CD4-positive, alpha-beta T cell (primary cell): ENCODE measurements at regions not wholly inside any gene's neighbourhood (a gene's known extent, or its start where the extent isn't known, plus 50 kb on each side); places are given as distances from the start of the nearest gene placed in this dataset.

ENCODE experiments used
- ATAC-seq: fragments of 200-7000 bp; cut with Tn5 transposase; one replicate; pipeline ENCODE4 v1.10.0; 2022; ENCODE audit warnings: mild to moderate bottlenecking; ENCODE audit not compliant: poor library complexity
- CTCF ChIA-PET: fragments of 350-600 bp; sonication (Branson Sonifier 250); formaldehyde crosslinking; loops from one replicate; lab custom pipeline; 2021; ENCODE audit warnings: antibody characterized with exemption, inconsistent platforms; lab: Charles Lee
- POLR2A ChIA-PET: fragments of 350-600 bp; sonication (Branson Sonifier 250); formaldehyde crosslinking; loops from one replicate; lab custom pipeline; 2021; ENCODE audit warnings: antibody characterized with exemption, inconsistent platforms; lab: Charles Lee
- DNase-seq, 14 experiments: peaks; one replicate each; pipeline ENCODE4 v3.0.0-alpha.2; 2013 to 2020; ENCODE audit warnings: mixed read lengths in 2 of 14
- H3K27ac ChIP-seq, 2 donors: one replicate each; pipeline versions ENCODE4 v1.5.1 to v1.7.0; 2013; ENCODE audit warnings: low read length in 2 of 2, low read depth in 1 of 2, mild to moderate bottlenecking in 1 of 2
- H3K27me3 ChIP-seq, 2 experiments: 1 replicate in 1 of 2; 2 replicates in 1 of 2; pipeline versions ENCODE4 v1.6.1 to v1.7.0; 2013; ENCODE audit warnings: low read length in 2 of 2, control low read depth in 1 of 2, mild to moderate bottlenecking in 1 of 2, moderate library complexity in 1 of 2; ENCODE audit not compliant: insufficient read depth in 2 of 2, control insufficient read depth in 1 of 2
- H3K36me3 ChIP-seq: one replicate; pipeline ENCODE4 v1.6.1; 2013; ENCODE audit warnings: low read length, control low read depth; ENCODE audit not compliant: insufficient read depth
- H3K4me1 ChIP-seq: one replicate; pipeline ENCODE4 v1.6.1; 2013; ENCODE audit warnings: low read length, control low read depth; ENCODE audit not compliant: insufficient read depth
- H3K4me3 ChIP-seq: one replicate; pipeline ENCODE4 v1.5.1; 2013; ENCODE audit warnings: mild to moderate bottlenecking, low read length, moderate library complexity
- H3K9me3 ChIP-seq, 2 experiments: 1 replicate in 1 of 2; 2 replicates in 1 of 2; pipeline versions ENCODE4 v1.6.1 to v1.7.0; 2013; ENCODE audit warnings: low read length in 2 of 2, mild to moderate bottlenecking in 2 of 2, control low read depth in 1 of 2, moderate library complexity in 1 of 2; ENCODE audit not compliant: control insufficient read depth in 1 of 2, insufficient read depth in 1 of 2
- H3K27ac Mint-ChIP-seq: one replicate; pipeline ENCODE4 v1.8.0; 2020; ENCODE audit warnings: mixed read lengths
- H3K27me3 Mint-ChIP-seq: one replicate; pipeline ENCODE4 v1.8.0; 2021; ENCODE audit warnings: mixed read lengths
- H3K36me3 Mint-ChIP-seq: one replicate; pipeline ENCODE4 v1.8.0; 2021; ENCODE audit warnings: low read depth, mixed read lengths
- H3K4me1 Mint-ChIP-seq: one replicate; pipeline ENCODE4 v1.8.0; 2021; ENCODE audit warnings: low read depth, mixed read lengths
- H3K4me3 Mint-ChIP-seq: one replicate; pipeline ENCODE4 v1.8.0; 2020; ENCODE audit warnings: mild to moderate bottlenecking, mixed read lengths
- H3K9me3 Mint-ChIP-seq: one replicate; pipeline ENCODE4 v1.8.0; 2020; ENCODE audit warnings: mixed read lengths
- intact Hi-C, 2 experiments: fragments of 100-400 bp; cut with DNase I in 1 of 2; cut with micrococcal nuclease in 1 of 2; formaldehyde crosslinking; loops; one replicate each; pipeline versions ENCODE4 v1.15.1 to v1.9.0; 2023 to 2025; cut with DNase I, micrococcal nuclease
- TF ChIP-seq, protein P1 (sequence below): fragments of 200-600 bp; IDR thresholded peaks from one replicate; pipeline ENCODE4 v1.8.0; 2022; ENCODE audit warnings: antibody characterized with exemption, mild to moderate bottlenecking

DNA sequence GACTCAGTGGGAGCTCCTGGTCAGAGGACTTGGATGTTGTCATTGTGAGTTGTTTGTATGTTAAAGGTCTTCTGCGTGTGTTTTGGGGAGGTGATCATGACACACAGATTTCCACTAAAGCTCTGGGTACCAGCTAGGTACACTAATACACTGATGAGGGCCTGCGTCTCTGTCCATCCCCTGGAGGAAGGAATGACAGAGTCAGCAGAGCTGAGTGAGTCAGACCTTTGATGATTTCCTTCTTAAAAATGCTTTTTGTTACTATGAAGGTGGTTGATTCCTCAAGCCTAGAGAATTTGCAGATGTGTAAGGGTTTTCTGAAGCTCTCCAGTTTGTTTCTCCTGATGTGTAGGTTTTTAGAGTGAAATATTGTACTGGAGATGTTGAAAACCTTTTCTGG, 424.1 kb upstream of the TPM1 start:
- Mint-ChIP-seq H3K4me3 (no peak overlapping the region), H3K4me1 (no peaks in the 10 kb centered on the region), H3K36me3 (no peaks in the 10 kb centered on the region), H3K9me3 (no peaks in the 10 kb centered on the region), H3K27me3 (peaks cover 5% of the 10 kb centered on the region), H3K27ac (no peak overlapping the region)
- CTCF ChIA-PET, result no interaction called here
- H3K9me3 ChIP-seq, result no peaks in the 10 kb centered on the region
- no peak overlapping the region for H3K27ac ChIP-seq
- TF ChIP-seq, protein P1, sequence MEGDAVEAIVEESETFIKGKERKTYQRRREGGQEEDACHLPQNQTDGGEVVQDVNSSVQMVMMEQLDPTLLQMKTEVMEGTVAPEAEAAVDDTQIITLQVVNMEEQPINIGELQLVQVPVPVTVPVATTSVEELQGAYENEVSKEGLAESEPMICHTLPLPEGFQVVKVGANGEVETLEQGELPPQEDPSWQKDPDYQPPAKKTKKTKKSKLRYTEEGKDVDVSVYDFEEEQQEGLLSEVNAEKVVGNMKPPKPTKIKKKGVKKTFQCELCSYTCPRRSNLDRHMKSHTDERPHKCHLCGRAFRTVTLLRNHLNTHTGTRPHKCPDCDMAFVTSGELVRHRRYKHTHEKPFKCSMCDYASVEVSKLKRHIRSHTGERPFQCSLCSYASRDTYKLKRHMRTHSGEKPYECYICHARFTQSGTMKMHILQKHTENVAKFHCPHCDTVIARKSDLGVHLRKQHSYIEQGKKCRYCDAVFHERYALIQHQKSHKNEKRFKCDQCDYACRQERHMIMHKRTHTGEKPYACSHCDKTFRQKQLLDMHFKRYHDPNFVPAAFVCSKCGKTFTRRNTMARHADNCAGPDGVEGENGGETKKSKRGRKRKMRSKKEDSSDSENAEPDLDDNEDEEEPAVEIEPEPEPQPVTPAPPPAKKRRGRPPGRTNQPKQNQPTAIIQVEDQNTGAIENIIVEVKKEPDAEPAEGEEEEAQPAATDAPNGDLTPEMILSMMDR, result no peak
- ATAC-seq (no peak), DNase-seq (no peak)
- intact Hi-C loops, result no loop called here
- no peaks in the 10 kb centered on the region for H3K36me3 ChIP-seq
- POLR2A ChIA-PET, result no interaction called here
- H3K4me3 ChIP-seq, result no peak overlapping the region
- no peaks in the 10 kb centered on the region for H3K4me1 ChIP-seq
- H3K27me3 ChIP-seq, result no peaks in the 10 kb centered on the region

DNA sequence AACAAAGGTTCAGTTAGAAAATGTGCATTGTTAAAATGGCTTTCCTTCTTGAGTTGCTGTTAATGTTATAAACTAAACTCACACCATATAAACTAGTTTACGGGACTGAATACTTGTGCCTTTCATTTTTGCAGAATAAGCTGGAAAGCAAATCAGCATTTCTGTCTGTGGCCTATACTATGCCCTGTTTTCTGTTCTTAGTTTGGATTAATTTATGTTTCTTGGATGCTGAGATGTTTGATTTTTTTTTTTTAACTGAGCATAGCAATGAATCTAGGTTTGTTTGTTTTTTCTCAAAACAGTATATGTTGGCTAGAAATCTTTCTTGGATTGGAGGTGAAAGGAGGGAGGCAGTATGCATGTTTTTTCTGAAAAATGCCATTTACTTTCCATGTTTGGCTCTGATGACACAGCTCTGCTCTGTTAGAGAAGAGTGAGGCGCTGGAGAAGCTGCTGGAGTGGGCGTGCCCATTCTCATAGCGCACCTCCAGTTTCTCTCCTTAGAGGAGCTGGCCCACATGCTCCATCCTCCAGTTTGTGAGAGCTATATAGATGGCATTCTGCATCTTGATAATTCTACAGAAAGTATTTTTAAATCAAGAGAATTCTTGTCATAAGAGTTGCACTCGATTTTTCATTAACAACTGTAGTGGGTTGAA, 423.6 kb upstream of the TPM1 start:
- ChIA-PET POLR2A (no interaction called here), CTCF (no interaction called here)
- intact Hi-C loops, result no loop called here
- DNase-seq (no peak), ATAC-seq (no peak)
- Histone ChIP-seq H3K27ac (no peak overlapping the region), H3K4me3 (no peak overlapping the region), H3K36me3 (no peaks in the 10 kb centered on the region), H3K4me1 (no peaks in the 10 kb centered on the region), H3K27me3 (no peaks in the 10 kb centered on the region), H3K9me3 (no peaks in the 10 kb centered on the region)
- Mint-ChIP-seq H3K4me1 (no peaks in the 10 kb centered on the region), H3K9me3 (no peaks in the 10 kb centered on the region), H3K36me3 (no peaks in the 10 kb centered on the region), H3K27ac (no peak overlapping the region), H3K27me3 (peaks cover 8% of the 10 kb centered on the region), H3K4me3 (no peak overlapping the region)
- TF ChIP-seq, protein P1, result no peak

DNA sequence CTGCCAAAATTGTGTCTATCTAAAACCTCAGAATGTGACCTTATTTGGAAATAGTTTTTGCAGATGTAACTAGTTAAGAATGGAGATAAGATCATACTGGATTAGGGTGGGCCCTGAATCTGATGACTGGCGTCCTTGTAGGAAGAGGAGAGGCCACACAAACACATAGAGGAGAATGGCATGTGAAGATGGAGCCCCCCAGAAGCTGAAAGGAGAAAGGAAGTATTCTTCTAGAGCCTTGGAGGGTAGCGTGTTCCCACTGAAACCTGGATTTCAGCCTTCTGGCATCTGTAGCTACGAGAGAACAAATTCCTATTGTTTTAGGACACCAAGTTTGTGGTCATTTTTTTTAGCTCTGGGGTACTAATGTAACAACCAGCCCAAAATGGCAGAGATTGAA, 423.0 kb upstream of the TPM1 start:
- ATAC-seq (no peak), DNase-seq (no peak)
- CTCF ChIA-PET, result no interaction called here
- no peaks in the 10 kb centered on the region for H3K9me3 ChIP-seq
- POLR2A ChIA-PET, result no interaction called here
- H3K9me3 Mint-ChIP-seq, result no peaks in the 10 kb centered on the region
- intact Hi-C loops, result no loop called here
- no peaks in the 10 kb centered on the region for H3K27me3 ChIP-seq
- H3K4me3 ChIP-seq, result no peak overlapping the region
- TF ChIP-seq, protein P1, result no peak
- peaks cover 10% of the 10 kb centered on the region for H3K27me3 Mint-ChIP-seq
- H3K4me1 Mint-ChIP-seq, result no peaks in the 10 kb centered on the region
- H3K36me3 Mint-ChIP-seq, result no peaks in the 10 kb centered on the region
- H3K4me3 Mint-ChIP-seq, result no peak overlapping the region
- no peaks in the 10 kb centered on the region for H3K36me3 ChIP-seq
- no peak overlapping the region for H3K27ac Mint-ChIP-seq
- no peak overlapping the region for H3K27ac ChIP-seq
- H3K4me1 ChIP-seq, result no peaks in the 10 kb centered on the region
